H1 (cell line): ENCODE measurements at regions not wholly inside any gene's neighbourhood (a gene's known extent, or its start where the extent isn't known, plus 50 kb on each side); places are given as distances from the start of the nearest gene placed in this dataset.

Source experiments
- BCL11A ChIP-seq, 2 experiments: IDR thresholded peaks; one replicate each; pipeline ENCODE4 v1.6.1; 2011; ENCODE audit warnings: low read depth in 2 of 2, low read length in 2 of 2, mild to moderate bottlenecking in 2 of 2
- CHD1 ChIP-seq: IDR thresholded peaks from 2 replicates; pipeline ENCODE4 v1.6.1; 2012; ENCODE audit warnings: low read depth, low read length, improper control_type of control experiment
- CHD2 ChIP-seq: IDR thresholded peaks from 2 replicates; pipeline ENCODE4 v1.6.1; 2012; ENCODE audit warnings: low read length, improper control_type of control experiment
- CHD7 ChIP-seq: fragments of 300-600 bp; sonication (generic); IDR thresholded peaks from 2 replicates; pipeline ENCODE4 v1.7.1; 2012; ENCODE audit warnings: low read length, moderate library complexity, mild to moderate bottlenecking, inconsistent platforms; ENCODE audit not compliant: insufficient replicate concordance
- CTBP2 ChIP-seq: IDR thresholded peaks from 2 replicates; pipeline ENCODE4 v1.7.0; 2011; ENCODE audit warnings: borderline replicate concordance, mild to moderate bottlenecking, moderate library complexity, mixed read lengths, low read length; ENCODE audit not compliant: insufficient read depth, insufficient read length
- EZH2 ChIP-seq: fragments of 200-600 bp; sonication (generic); IDR thresholded peaks from 2 replicates; pipeline ENCODE4 v1.7.1; 2012; ENCODE audit warnings: low read depth, mild to moderate bottlenecking, moderate library complexity, low read length, inconsistent platforms; ENCODE audit not compliant: severe bottlenecking
- KDM5A ChIP-seq: fragments of 200-600 bp; IDR thresholded peaks from 2 replicates; pipeline ENCODE4 v1.7.1; 2012; ENCODE audit warnings: mild to moderate bottlenecking, low read length, inconsistent platforms, mixed read lengths
- MAFK ChIP-seq: IDR thresholded peaks from 2 replicates; pipeline ENCODE4 v1.6.1; 2012; ENCODE audit warnings: low read depth, mild to moderate bottlenecking, improper control_type of control experiment, low read length
- RBBP5 ChIP-seq: IDR thresholded peaks from 2 replicates; pipeline ENCODE4 v1.7.1; 2012; ENCODE audit warnings: low read depth, mild to moderate bottlenecking, inconsistent platforms, low read length, moderate library complexity, borderline replicate concordance
- RNF2 ChIP-seq: fragments of 200-900, 300-1000 bp; sonication (generic); IDR thresholded peaks from 2 replicates; pipeline ENCODE4 v1.7.1; 2016; ENCODE audit warnings: borderline replicate concordance, low read depth, mild to moderate bottlenecking, antibody characterized with exemption, low read length; ENCODE audit not compliant: poor library complexity, severe bottlenecking; ENCODE audit errors: missing control alignments
- SAP30 ChIP-seq: fragments of 300-600 bp; sonication (generic); IDR thresholded peaks from 2 replicates; pipeline ENCODE4 v1.7.1; 2012; ENCODE audit warnings: low read length, moderate library complexity, mild to moderate bottlenecking, inconsistent platforms; ENCODE audit not compliant: insufficient read depth, insufficient replicate concordance

- TF ChIP-seq CHD7 (no peak), EZH2 (no peak), KDM5A (no peak), CHD1 (no peak), CHD2 (no peak), SAP30 (no peak), CTBP2 (no peak), RNF2 (no peak), MAFK (no peak), RBBP5 (no peak), BCL11A (IDR thresholded peaks at IDR 0.05; ENCODE audit: low read depth in 2 of 2, low read length in 2 of 2) (no peak)
Measured at GRCh38 chr15:85324202-85324601, 56.2 kb upstream of the AKAP13 start (continued).
